Right lobe of liver (tissue), 6 donors: ENCODE measurements at regions not wholly inside any gene's neighbourhood (a gene's known extent, or its start where the extent isn't known, plus 50 kb on each side); places are given as distances from the start of the nearest gene placed in this dataset.
A peak's percentile ranks its signal among the peaks of the same experiment; 100 is the strongest.

Experiments
- ATAC-seq, 4 donors: fragments of 200-7000 bp; cut with Tn5 transposase; one replicate each; pipeline ENCODE4 v1.9.1; 2020; ENCODE audit warnings: mild to moderate bottlenecking in 4 of 4, moderate library complexity in 4 of 4
- DNase-seq, 3 donors: peaks; one replicate each; pipeline ENCODE4 v3.0.0-alpha.2; 2020
- H3K27ac ChIP-seq, 3 donors: fragments of 200-600 bp; one replicate each; pipeline ENCODE4 v1.8.0; 2022
- H3K27me3 ChIP-seq, 2 donors: fragments of 200-600 bp; one replicate each; pipeline ENCODE4 v1.8.0; 2022
- H3K36me3 ChIP-seq, 4 donors: fragments of 200-600 bp; sonication (generic) in 1 of 4; one replicate each; pipeline versions ENCODE4 v1.5.1 to v1.8.0; 2017 to 2022; ENCODE audit warnings: control low read depth in 1 of 4
- H3K4me1 ChIP-seq, 4 donors: fragments of 200-600 bp; sonication (generic) in 1 of 4; one replicate each; pipeline versions ENCODE4 v1.5.1 to v1.8.0; 2017 to 2022; ENCODE audit warnings: control low read depth in 1 of 4
- H3K4me3 ChIP-seq, 3 donors: fragments of 200-600 bp; one replicate each; pipeline ENCODE4 v1.8.0; 2022
- H3K9me3 ChIP-seq, 4 donors: fragments of 200-600 bp; sonication (generic) in 1 of 4; one replicate each; pipeline versions ENCODE4 v1.5.1 to v1.8.0; 2017 to 2022; ENCODE audit warnings: control low read depth in 1 of 4
- POLR2A ChIP-seq: fragments of 450-650 bp; IDR thresholded peaks from one replicate; pipeline ENCODE4 v1.6.1; 2017; ENCODE audit warnings: antibody characterized with exemption, mild to moderate bottlenecking
- WGBS: methylation state at CpG from one replicate; pipeline ENCODE4 v1.1.6; 2018; ENCODE audit warnings: low coverage, low lambda C conversion rate; ENCODE audit not compliant: insufficient coverage; ENCODE audit errors: missing lambda C conversion rate; 5-methylcytosine and 5-hydroxymethylcytosine counted together
- intact Hi-C, 2 donors: fragments of 100-400 bp; cut with DNase I; formaldehyde crosslinking; loops; one replicate each; pipeline versions ENCODE4 v1.11.2 to v1.14.1; 2022
- TF ChIP-seq, protein P1 (sequence below), 4 donors: fragments of 200-600 bp in 3 of 4; fragments of 450-650 bp in 1 of 4; IDR thresholded peaks; one replicate each; pipeline versions ENCODE4 v1.5.1 to v1.8.0; 2016 to 2022; ENCODE audit warnings: antibody characterized with exemption in 4 of 4, mild to moderate bottlenecking in 2 of 4
- donor health status: DM: no; HTN: yes; CAD: no.
- donor health status: DM: no; HTN: no; CAD: no.
- donor health status: DM: no; HTN: no; CAD: no.
- donor health status: DM: no; HTN: yes; CAD: no.
- donor health status: DM: no; HTN: yes; CAD: no.

DNA sequence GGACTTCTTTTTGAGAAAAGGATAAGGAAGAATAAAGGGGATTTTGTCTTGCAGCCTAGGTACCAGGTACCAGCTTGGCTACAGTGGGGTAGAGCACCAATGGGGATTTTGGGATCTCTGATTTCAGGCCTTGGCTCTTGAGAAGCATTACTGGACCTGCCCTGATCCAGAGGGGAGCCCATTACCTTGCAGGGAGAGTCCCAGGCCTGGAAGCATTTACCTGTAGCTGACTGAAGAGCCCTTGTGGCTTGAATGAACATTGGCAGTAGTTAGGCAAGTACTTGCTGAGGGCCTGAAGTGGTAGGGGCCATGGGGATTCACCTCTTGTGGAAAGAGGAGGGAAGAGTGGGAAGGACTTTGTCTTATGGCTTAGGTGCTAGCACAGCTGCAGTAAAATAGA lies 308.2 kb upstream of the FBXO33 start:
- DNase-seq (no peak), ATAC-seq (no peak)
- no peaks in the 10 kb centered on the region for H3K4me1 ChIP-seq
- H3K36me3 ChIP-seq, result no peaks in the 10 kb centered on the region
- no peaks in the 10 kb centered on the region for H3K27me3 ChIP-seq
- H3K4me3 ChIP-seq, result no peak overlapping the region
- no peaks in the 10 kb centered on the region for H3K9me3 ChIP-seq
- no peak for TF ChIP-seq POLR2A
- TF ChIP-seq, protein P1, sequence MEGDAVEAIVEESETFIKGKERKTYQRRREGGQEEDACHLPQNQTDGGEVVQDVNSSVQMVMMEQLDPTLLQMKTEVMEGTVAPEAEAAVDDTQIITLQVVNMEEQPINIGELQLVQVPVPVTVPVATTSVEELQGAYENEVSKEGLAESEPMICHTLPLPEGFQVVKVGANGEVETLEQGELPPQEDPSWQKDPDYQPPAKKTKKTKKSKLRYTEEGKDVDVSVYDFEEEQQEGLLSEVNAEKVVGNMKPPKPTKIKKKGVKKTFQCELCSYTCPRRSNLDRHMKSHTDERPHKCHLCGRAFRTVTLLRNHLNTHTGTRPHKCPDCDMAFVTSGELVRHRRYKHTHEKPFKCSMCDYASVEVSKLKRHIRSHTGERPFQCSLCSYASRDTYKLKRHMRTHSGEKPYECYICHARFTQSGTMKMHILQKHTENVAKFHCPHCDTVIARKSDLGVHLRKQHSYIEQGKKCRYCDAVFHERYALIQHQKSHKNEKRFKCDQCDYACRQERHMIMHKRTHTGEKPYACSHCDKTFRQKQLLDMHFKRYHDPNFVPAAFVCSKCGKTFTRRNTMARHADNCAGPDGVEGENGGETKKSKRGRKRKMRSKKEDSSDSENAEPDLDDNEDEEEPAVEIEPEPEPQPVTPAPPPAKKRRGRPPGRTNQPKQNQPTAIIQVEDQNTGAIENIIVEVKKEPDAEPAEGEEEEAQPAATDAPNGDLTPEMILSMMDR (IDR thresholded peaks at IDR 0.05), result no peak
- no peak overlapping the region for H3K27ac ChIP-seq
- intact Hi-C loops, result no loop called here

- Histone ChIP-seq H3K4me3 (no peak overlapping the region), H3K27ac (no peak overlapping the region), H3K9me3 (no peaks in the 10 kb centered on the region), H3K4me1 (no peaks in the 10 kb centered on the region), H3K27me3 (no peaks in the 10 kb centered on the region), H3K36me3 (no peaks in the 10 kb centered on the region)
- ATAC-seq, result peak in 1 of 4 donors; percentile 46
- 50% methylated on average over 1 of the region's 2 CpGs for WGBS
- intact Hi-C loops, result no loop called here
- no peak for DNase-seq
- TF ChIP-seq, protein P1 (IDR thresholded peaks at IDR 0.05), result no peak
- no peak for TF ChIP-seq POLR2A
Measured at GRCh38 chr14:39739796-39740195, 307.6 kb upstream of the FBXO33 start.

DNA sequence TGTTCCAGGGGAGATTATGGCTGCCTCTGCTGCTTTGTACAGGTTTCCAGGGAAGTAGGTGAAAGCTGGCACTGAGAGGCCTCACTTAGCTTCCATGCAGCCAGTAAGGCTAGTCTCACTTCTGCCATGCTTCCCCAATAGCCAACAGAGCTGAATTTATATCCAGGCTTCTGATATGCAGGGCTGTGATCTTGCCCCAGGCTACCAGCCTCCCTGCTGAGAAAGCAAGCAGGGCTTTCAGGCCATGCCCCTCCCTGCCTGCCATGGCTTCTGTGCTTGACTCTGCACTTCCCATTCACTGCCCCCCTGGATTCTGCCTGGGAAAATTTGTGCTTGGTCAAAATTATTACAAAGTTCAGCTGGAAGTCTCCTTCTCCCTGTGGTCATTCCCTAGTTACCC lies 302.1 kb upstream of the FBXO33 start:
- H3K27ac ChIP-seq, result no peak overlapping the region
- TF ChIP-seq, protein P1 (IDR thresholded peaks at IDR 0.05), result no peak
- TF ChIP-seq POLR2A, result no peak
- no peaks in the 10 kb centered on the region for H3K9me3 ChIP-seq
- DNase-seq (no peak), ATAC-seq (no peak)
- H3K4me1 ChIP-seq, result no peaks in the 10 kb centered on the region
- H3K4me3 ChIP-seq, result no peak overlapping the region
- no peaks in the 10 kb centered on the region for H3K27me3 ChIP-seq
- intact Hi-C loops, result no loop called here
- no peaks in the 10 kb centered on the region for H3K36me3 ChIP-seq

GRCh38 chr14:39733741-39734140 lies 301.5 kb upstream of the FBXO33 start:
- H3K36me3 ChIP-seq, result no peaks in the 10 kb centered on the region
- H3K9me3 ChIP-seq, result no peaks in the 10 kb centered on the region
- H3K4me3 ChIP-seq, result no peak overlapping the region
- no peak for DNase-seq
- WGBS, result 100% methylated on average over 1 of the region's 1 CpG
- peak in 1 of 4 donors; percentile 38 for ATAC-seq
- no peaks in the 10 kb centered on the region for H3K4me1 ChIP-seq
- H3K27ac ChIP-seq, result no peak overlapping the region
- TF ChIP-seq, protein P1 (IDR thresholded peaks at IDR 0.05), result no peak
- TF ChIP-seq POLR2A, result no peak
- intact Hi-C loops, result no loop called here
- H3K27me3 ChIP-seq, result no peaks in the 10 kb centered on the region

DNA sequence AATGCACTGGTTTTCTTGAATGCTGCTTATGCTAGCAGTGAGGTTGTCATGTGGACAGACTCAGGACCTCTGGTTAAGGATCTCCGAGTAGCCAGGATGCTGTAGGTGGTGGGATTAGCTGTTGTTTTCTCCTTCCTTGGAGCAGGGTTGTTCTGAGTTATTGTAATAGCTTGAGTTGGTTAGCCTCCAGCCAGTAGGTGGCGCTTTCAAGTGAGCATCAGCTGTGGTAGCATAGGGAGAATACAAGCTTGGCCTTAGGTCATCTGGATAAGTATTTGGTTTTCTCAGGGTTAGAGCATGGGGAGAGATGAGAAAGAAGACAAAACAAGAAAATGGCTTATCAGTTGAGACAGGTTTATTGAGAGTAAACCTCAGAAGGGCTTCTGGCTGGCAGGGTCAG lies 299.7 kb upstream of the FBXO33 start:
- Histone ChIP-seq H3K9me3 (no peaks in the 10 kb centered on the region), H3K4me1 (no peaks in the 10 kb centered on the region), H3K27me3 (no peaks in the 10 kb centered on the region), H3K36me3 (no peaks in the 10 kb centered on the region), H3K4me3 (no peak overlapping the region), H3K27ac (no peak overlapping the region)
- ATAC-seq, result no peak
- WGBS, result 74% methylated on average over 2 of the region's 2 CpGs
- intact Hi-C loops, result no loop called here
- no peak for DNase-seq
- TF ChIP-seq, protein P1 (IDR thresholded peaks at IDR 0.05), result peak in 2 of 4 donors; percentile 6 to 10
- TF ChIP-seq POLR2A, result no peak
